GM21367 (cell line): ENCODE measurements at regions not wholly inside any gene's neighbourhood (a gene's known extent, or its start where the extent isn't known, plus 50 kb on each side); places are given as distances from the start of the nearest gene placed in this dataset.
"Not testable (repeated sequence)": the region's sequence is repeated elsewhere in the genome, so short reads cannot be mapped to it uniquely, and the experiment has no call there.

Experiments
- ATAC-seq: cut with Tn5 transposase; IDR thresholded peaks from one replicate; pipeline ENCODE4 v1.9.1; 2021; ENCODE audit not compliant: unreplicated experiment

GRCh38 chr5:165309446-165309845 lies 1804.0 kb downstream of the MAT2B start:
- ATAC-seq = no peak

GRCh38 chr5:165310031-165310430 lies 1804.6 kb downstream of the MAT2B start:
- no peak for ATAC-seq

- no peak for ATAC-seq
Measured at GRCh38 chr5:165321912-165322311, 1816.5 kb downstream of the MAT2B start.

GRCh38 chr5:165325221-165325620 lies 1819.8 kb downstream of the MAT2B start:
- ATAC-seq = no peak

GRCh38 chr5:165327631-165328030 lies 1822.2 kb downstream of the MAT2B start:
- no peak for ATAC-seq

- ATAC-seq = no peak
Measured at GRCh38 chr5:165328846-165329245, 1823.4 kb downstream of the MAT2B start.

GRCh38 chr5:165333623-165334022 lies 1828.2 kb downstream of the MAT2B start:
- ATAC-seq = no peak

- no peak for ATAC-seq
Measured at GRCh38 chr5:165334201-165334600, 1828.8 kb downstream of the MAT2B start.

GRCh38 chr5:165349735-165350134 lies 1844.3 kb downstream of the MAT2B start:
- ATAC-seq = no peak

- no peak for ATAC-seq
Measured at GRCh38 chr5:165351342-165351741, 1845.9 kb downstream of the MAT2B start.

- no peak for ATAC-seq
Measured at GRCh38 chr5:165360366-165360765, 1854.9 kb downstream of the MAT2B start.

- no peak for ATAC-seq
Measured at GRCh38 chr5:165360784-165361542, 1855.5 kb downstream of the MAT2B start.

GRCh38 chr5:165370233-165370632 lies 1864.8 kb downstream of the MAT2B start:
- ATAC-seq = no peak

- ATAC-seq = no peak
Measured at GRCh38 chr5:165370794-165371193, 1865.4 kb downstream of the MAT2B start.

- no peak for ATAC-seq
Measured at GRCh38 chr5:165375201-165375600, 1869.8 kb downstream of the MAT2B start.

GRCh38 chr5:165393839-165394238 lies 1888.4 kb downstream of the MAT2B start:
- ATAC-seq = no peak

- ATAC-seq = no peak
Measured at GRCh38 chr5:165397516-165397915, 1892.1 kb downstream of the MAT2B start.

- ATAC-seq = no peak
Measured at GRCh38 chr5:165400086-165400485, 1894.7 kb downstream of the MAT2B start.

GRCh38 chr5:165404917-165405316 lies 1899.5 kb downstream of the MAT2B start:
- no peak for ATAC-seq

- ATAC-seq = no peak
Measured at GRCh38 chr5:165405340-165405739, 1899.9 kb downstream of the MAT2B start.

GRCh38 chr5:165407352-165407751 lies 1901.9 kb downstream of the MAT2B start:
- no peak for ATAC-seq

GRCh38 chr5:165410476-165410875 lies 1905.1 kb downstream of the MAT2B start:
- ATAC-seq = no peak

- not testable (repeated sequence) for ATAC-seq
Measured at GRCh38 chr5:165411532-165411931, 1906.1 kb downstream of the MAT2B start.
